GM13977 (cell line): ENCODE measurements at regions not wholly inside any gene's neighbourhood (a gene's known extent, or its start where the extent isn't known, plus 50 kb on each side); places are given as distances from the start of the nearest gene placed in this dataset.

Source experiments
- DNase-seq: peaks from one replicate; pipeline ENCODE4 v3.0.0; 2012; ENCODE audit warnings: low spot score
- in situ Hi-C: fragments of 300-500 bp; cut with MboI; formaldehyde crosslinking; loops from one replicate; pipeline ENCODE4 v1.12.0; 2022; ENCODE audit warnings: low sequenced_read_pairs, low pct_unique_long_range_greater_than_20kb, mixed read lengths, inconsistent platforms; ENCODE audit not compliant: unreplicated experiment
- TF ChIP-seq, protein P1 (sequence below): IDR thresholded peaks from 2 replicates; pipeline ENCODE4 v1.5.1; 2012; ENCODE audit warnings: mild to moderate bottlenecking, control low read depth; ENCODE audit not compliant: insufficient read depth; ENCODE audit errors: extremely low read depth, missing control alignments

DNA sequence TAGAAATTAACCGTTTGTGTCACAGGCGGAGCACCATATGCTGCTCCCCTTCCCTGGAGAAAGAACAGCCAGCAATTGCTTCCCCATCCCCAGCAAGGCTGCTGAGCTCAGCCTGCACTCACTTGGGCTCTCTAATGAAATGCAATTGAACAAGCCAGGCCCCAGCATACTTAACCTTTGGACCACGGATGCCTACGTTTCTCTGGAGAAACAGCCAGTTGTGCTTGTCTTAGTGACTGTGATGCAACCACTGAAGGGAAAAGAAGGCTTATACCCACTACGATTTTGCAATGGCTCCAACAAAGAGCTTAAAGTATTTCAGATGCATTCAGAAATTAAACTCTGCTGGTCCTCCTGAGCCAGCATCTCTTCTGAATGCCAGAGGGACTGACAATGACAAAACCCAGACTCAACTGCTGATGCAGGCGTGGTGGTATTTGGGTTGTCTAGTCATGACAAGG lies 51.3 kb upstream of the SESN3 start:
- no peak for DNase-seq
- in situ Hi-C loops: no loop called here
- TF ChIP-seq, protein P1, sequence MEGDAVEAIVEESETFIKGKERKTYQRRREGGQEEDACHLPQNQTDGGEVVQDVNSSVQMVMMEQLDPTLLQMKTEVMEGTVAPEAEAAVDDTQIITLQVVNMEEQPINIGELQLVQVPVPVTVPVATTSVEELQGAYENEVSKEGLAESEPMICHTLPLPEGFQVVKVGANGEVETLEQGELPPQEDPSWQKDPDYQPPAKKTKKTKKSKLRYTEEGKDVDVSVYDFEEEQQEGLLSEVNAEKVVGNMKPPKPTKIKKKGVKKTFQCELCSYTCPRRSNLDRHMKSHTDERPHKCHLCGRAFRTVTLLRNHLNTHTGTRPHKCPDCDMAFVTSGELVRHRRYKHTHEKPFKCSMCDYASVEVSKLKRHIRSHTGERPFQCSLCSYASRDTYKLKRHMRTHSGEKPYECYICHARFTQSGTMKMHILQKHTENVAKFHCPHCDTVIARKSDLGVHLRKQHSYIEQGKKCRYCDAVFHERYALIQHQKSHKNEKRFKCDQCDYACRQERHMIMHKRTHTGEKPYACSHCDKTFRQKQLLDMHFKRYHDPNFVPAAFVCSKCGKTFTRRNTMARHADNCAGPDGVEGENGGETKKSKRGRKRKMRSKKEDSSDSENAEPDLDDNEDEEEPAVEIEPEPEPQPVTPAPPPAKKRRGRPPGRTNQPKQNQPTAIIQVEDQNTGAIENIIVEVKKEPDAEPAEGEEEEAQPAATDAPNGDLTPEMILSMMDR: no peak
